IMR-90 (cell line): ENCODE measurements at regions not wholly inside any gene's neighbourhood (a gene's known extent, or its start where the extent isn't known, plus 50 kb on each side); places are given as distances from the start of the nearest gene placed in this dataset.

Source experiments
- CTCF ChIP-seq: conservative IDR thresholded peaks from 2 replicates; pipeline ENCODE4 v1.5.1; 2012; ENCODE audit warnings: mild to moderate bottlenecking, low read depth, low read length, improper control_type of control experiment
- FOS ChIP-seq: fragments of 150-350 bp; IDR thresholded peaks from 2 replicates; pipeline ENCODE4 v1.6.1; 2016; ENCODE audit warnings: low read depth, low read length
- POLR2A ChIP-seq: IDR thresholded peaks from 2 replicates; pipeline ENCODE4 v1.6.1; 2012; ENCODE audit warnings: mild to moderate bottlenecking, low read depth, low read length

GRCh38 chr3:104935613-104936012 is 431.1 kb upstream of the ALCAM start:
- no peak for TF ChIP-seq CTCF
- no peak for TF ChIP-seq FOS
- TF ChIP-seq POLR2A = no peak
